ENCODE measurements at regions not wholly inside any gene's neighbourhood (a gene's known extent, or its start where the extent isn't known, plus 50 kb on each side); places are given as distances from the start of the nearest gene placed in this dataset.
"Not testable (repeated sequence)": the region's sequence is repeated elsewhere in the genome, so short reads cannot be mapped to it uniquely, and the experiment has no call there.

GRCh38 chr1:21385022-21385421 is 54.9 kb upstream of the NBPF3 start:
- no peak overlapping the region for H3K4me3 Mint-ChIP-seq
- peaks cover 24% of the 10 kb centered on the region for H3K9me3 Mint-ChIP-seq
- H3K36me3 Mint-ChIP-seq (ENCODE audit: low read depth) = peaks cover 13% of the 10 kb centered on the region
- no peak for TF ChIP-seq CTCF (IDR thresholded peaks at IDR 0.05)
- H3K27me3 Mint-ChIP-seq (ENCODE audit: low read depth, poor library complexity) = peaks cover 19% of the 10 kb centered on the region
- DNase-seq = no peak
- no peak overlapping the region for H3K27ac Mint-ChIP-seq
- H3K4me1 Mint-ChIP-seq = peaks cover 9% of the 10 kb centered on the region

GRCh38 chr1:21384620-21385019 is 55.3 kb upstream of the NBPF3 start:
- no peak for DNase-seq

GRCh38 chr1:21383785-21384401 is 56.0 kb upstream of the NBPF3 start:
- peaks cover 9% of the 10 kb centered on the region for H3K36me3 Mint-ChIP-seq (ENCODE audit: low read depth)

More at GRCh38 chr1:21384620-21385019, 55.3 kb upstream of the NBPF3 start:
- Mint-ChIP-seq H3K4me1 (peaks cover 9% of the 10 kb centered on the region), H3K4me3 (no peak overlapping the region), H3K27ac (no peak overlapping the region), H3K27me3 (ENCODE audit: low read depth, poor library complexity) (peaks cover 23% of the 10 kb centered on the region), H3K36me3 (ENCODE audit: low read depth) (peaks cover 9% of the 10 kb centered on the region), H3K9me3 (peaks cover 24% of the 10 kb centered on the region)
- TF ChIP-seq CTCF (IDR thresholded peaks at IDR 0.05) = no peak

GRCh38 chr1:21381354-21381753 is 58.6 kb upstream of the NBPF3 start:
- H3K4me3 Mint-ChIP-seq = no peak overlapping the region
- H3K27ac Mint-ChIP-seq = no peak overlapping the region
- H3K36me3 Mint-ChIP-seq (ENCODE audit: low read depth) = peaks cover 7% of the 10 kb centered on the region
- TF ChIP-seq CTCF (IDR thresholded peaks at IDR 0.05) = no peak
- peaks cover 9% of the 10 kb centered on the region for H3K4me1 Mint-ChIP-seq
- H3K27me3 Mint-ChIP-seq (ENCODE audit: low read depth, poor library complexity) = peaks cover 38% of the 10 kb centered on the region
- H3K9me3 Mint-ChIP-seq = peaks cover 33% of the 10 kb centered on the region
- no peak for DNase-seq

More at GRCh38 chr1:21383785-21384401, 56.0 kb upstream of the NBPF3 start:
- peaks cover 30% of the 10 kb centered on the region for H3K9me3 Mint-ChIP-seq
- H3K4me3 Mint-ChIP-seq = no peak overlapping the region
- no peak overlapping the region for H3K27ac Mint-ChIP-seq
- no peak for TF ChIP-seq CTCF (IDR thresholded peaks at IDR 0.05)
- H3K4me1 Mint-ChIP-seq = peaks cover 9% of the 10 kb centered on the region
- no peak for DNase-seq
- H3K27me3 Mint-ChIP-seq (ENCODE audit: low read depth, poor library complexity) = peaks cover 27% of the 10 kb centered on the region

GRCh38 chr1:21380147-21380546 is 59.8 kb upstream of the NBPF3 start:
- not testable (repeated sequence) for DNase-seq; H3K4me3 Mint-ChIP-seq; H3K36me3 Mint-ChIP-seq (ENCODE audit: low read depth); H3K4me1 Mint-ChIP-seq; H3K27ac Mint-ChIP-seq
- Mint-ChIP-seq H3K9me3 (peaks cover 31% of the 10 kb centered on the region), H3K27me3 (ENCODE audit: low read depth, poor library complexity) (peaks cover 34% of the 10 kb centered on the region)

GRCh38 chr1:21379571-21379970 is 60.4 kb upstream of the NBPF3 start:
- Mint-ChIP-seq H3K27ac (no peak overlapping the region), H3K9me3 (peaks cover 31% of the 10 kb centered on the region)

More at GRCh38 chr1:21379571-21379970, 60.4 kb upstream of the NBPF3 start:
- H3K36me3 Mint-ChIP-seq (ENCODE audit: low read depth) = peaks cover 4% of the 10 kb centered on the region
- no peak for DNase-seq
- H3K4me3 Mint-ChIP-seq = no peak overlapping the region
- H3K27me3 Mint-ChIP-seq (ENCODE audit: low read depth, poor library complexity) = peaks cover 30% of the 10 kb centered on the region
- peaks cover under 1% of the 10 kb centered on the region for H3K4me1 Mint-ChIP-seq
- TF ChIP-seq CTCF (IDR thresholded peaks at IDR 0.05) = no peak

Measured in nephron progenitor cell (in vitro differentiated cells).